Ishikawa (cell line): ENCODE measurements at regions not wholly inside any gene's neighbourhood (a gene's known extent, or its start where the extent isn't known, plus 50 kb on each side); places are given as distances from the start of the nearest gene placed in this dataset.

Experiments
- EGR1 ChIP-seq: IDR thresholded peaks from 2 replicates; pipeline ENCODE4 v1.6.1; 2012
- EP300 ChIP-seq: IDR thresholded peaks from 2 replicates; pipeline ENCODE4 v1.6.1; 2012; ENCODE audit warnings: borderline replicate concordance
- NFIC ChIP-seq: IDR thresholded peaks from 2 replicates; pipeline ENCODE4 v1.6.1; 2012
- RAD21 ChIP-seq: IDR thresholded peaks from 2 replicates; pipeline ENCODE4 v1.6.1; 2012; ENCODE audit warnings: low read depth
- TEAD4 ChIP-seq: IDR thresholded peaks from 2 replicates; pipeline ENCODE4 v1.6.1; 2012

- TF ChIP-seq TEAD4, result no peak
- no peak for TF ChIP-seq NFIC
- TF ChIP-seq EGR1, result no peak
- TF ChIP-seq EP300, result no peak
- no peak for TF ChIP-seq RAD21
Measured at GRCh38 chr22:48926643-48927042, 901.0 kb downstream of the BRD1 start.
